NCI-H1092 (cell line): ENCODE measurements at regions not wholly inside any gene's neighbourhood (a gene's known extent, or its start where the extent isn't known, plus 50 kb on each side); places are given as distances from the start of the nearest gene placed in this dataset.
"Not testable (repeated sequence)": the region's sequence is repeated elsewhere in the genome, so short reads cannot be mapped to it uniquely, and the experiment has no call there.

Experiments used
- DNase-seq: peaks from one replicate; lab custom pipeline; 2025; lab: John Stamatoyannopoulos, UW

DNA sequence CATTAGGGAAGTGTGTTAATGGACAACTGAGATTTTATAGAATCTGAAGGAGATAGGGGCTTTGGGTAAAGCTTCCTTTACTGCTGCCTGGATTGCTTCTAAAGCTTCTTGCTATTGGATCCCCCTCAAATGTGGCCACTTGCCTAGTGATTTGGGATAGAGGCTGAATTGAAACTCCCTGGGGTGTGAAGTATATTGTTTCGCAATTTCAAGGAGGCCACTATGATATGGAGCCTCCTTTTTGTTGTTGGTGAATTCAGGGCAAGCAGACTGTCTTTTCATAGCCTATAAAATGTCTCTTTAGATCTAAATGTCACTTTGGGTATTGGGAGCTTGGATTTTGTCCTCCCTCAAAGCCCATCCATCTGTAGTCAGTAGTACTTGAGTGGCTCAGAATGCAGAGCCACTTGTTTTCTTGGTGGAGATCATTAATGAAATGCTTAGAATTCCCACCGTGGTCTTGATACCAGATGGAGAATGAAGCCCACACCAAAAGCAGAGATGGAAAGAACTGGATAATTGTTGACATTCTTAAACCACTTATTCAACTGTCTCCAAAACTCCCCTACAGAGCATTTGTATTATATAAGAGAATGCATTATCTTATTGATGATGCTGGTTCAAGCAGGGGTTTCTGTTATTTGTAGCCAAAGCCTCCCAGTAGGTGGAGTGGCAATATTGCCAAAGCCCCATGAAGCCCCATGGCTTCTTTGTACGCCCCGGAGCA, 144.3 kb upstream of the KCNE2 start:
- no peak for DNase-seq

DNA sequence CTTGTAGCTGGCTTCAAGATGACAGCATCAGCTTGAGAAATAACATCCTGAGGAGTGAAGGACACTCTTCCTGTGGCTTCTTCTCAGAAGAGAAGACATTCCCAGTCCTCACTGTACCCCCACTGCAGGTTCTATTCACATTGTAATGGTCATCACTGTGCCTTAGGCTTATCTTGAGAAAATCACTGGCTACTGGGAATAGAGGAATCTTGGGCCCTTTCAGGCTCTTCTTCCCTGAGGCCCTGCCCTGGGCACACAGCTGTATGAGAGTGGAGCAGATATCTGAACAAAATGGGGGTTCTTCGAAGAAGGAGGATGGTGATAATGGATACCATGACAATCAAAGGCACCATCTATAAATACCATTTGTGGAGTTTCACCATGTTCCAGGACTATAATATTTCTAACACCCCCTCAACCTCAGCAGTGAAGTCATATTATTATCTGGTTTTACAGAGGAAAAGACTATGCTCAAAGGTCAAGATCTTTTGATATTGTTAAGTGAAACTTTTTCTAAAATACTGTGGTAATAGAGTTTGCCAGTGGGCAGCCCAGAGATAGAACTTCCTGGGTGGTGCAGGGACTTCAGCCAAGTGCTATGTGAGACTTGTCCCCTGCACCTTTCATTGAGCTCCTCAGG, 143.1 kb upstream of the KCNE2 start:
- DNase-seq = no peak

DNA sequence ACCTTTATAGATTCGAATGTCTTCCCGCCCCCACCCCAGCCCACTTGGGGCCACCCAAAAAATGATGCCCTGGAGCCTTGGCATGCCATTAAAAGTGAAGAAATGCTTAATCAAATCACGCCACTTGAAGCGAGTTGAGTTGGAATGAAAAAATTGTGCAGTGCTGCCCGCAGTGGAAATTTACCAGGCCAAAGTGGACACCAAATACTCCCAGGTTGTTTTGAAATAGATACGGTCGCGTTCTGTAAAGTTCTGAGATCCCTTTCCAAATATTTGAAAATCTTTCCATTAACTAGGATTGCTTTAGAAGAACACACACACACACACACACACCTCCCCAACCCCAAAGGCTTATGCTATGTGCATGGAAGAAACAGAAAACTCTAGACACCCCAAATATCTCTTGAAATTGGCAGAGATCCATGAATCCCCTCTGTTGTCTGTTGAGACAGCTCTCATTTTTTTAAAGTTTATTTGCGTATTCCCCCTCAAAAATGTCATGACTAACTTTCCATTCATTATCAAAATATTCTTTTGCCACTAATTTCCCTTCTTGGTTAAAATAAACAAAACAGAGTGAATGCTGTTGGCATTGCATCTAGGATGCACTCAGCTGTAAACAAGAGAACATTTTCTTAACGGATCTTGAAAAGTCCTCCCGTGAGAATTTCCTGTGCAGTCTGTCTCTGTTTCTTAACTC, 142.3 kb upstream of the KCNE2 start:
- no peak for DNase-seq

GRCh38 chr21:34222031-34222335, 141.8 kb upstream of the KCNE2 start:
- no peak for DNase-seq

DNA sequence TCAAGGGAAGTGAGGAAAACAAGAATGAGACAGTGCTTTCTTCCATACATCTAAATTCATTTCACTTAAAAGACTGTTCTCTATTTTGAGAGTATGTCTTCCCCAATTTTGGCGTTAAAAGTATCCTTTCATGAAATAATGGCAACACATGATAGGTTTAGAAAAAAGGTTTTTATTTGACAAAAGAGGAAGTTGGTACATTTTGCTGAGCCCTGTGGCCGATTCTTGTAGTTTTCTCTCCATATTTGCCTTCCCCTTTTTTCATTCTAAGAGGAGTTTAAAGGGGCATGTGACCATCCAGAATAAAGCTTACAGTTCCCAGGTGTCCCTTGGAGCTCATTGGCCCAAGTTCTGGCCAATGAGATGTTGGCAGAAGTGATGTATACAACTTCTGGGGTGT, 140.4 kb upstream of the KCNE2 start:
- no peak for DNase-seq

DNA sequence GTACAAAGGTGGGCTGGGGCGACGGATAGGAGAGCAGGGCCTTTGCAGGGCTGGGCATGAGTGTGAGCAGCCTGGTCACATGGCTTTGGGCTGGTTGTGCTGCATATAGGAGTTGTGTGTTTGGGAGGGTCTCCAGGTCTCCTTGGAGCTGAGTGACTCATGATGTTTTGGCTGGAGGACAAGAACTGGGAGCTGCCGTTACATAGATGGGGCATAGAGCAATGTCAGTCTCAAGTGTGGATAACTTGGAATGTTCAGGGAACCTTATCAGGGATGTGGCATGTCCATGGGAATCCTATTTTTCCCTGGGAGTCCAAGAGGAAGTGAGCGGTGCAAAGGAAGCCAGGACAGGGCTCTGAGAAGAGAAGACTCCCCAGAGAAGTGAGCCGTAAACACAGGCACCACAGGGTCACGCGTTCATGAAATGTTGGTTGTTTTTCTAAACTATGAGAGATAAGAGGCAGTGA, 136.4 kb upstream of the KCNE2 start:
- no peak for DNase-seq

DNA sequence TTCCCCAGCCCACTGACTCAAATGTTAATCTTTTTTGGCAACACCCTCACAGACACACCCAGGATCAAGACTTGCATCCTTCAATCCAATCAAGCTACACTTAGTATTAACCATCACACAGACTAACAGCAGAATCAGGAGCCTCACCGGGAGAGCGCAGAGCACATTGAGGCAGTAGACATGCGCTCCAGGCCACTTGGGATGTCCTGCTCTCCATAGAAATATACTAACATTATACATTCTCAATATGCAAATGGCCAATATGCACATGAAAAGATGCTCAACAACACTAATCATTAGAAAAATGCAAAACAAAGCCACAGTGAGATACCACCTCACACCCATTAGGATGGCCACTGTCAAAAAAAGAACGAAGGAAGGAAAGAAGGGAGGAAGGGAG, 135.0 kb upstream of the KCNE2 start:
- DNase-seq = no peak

- no peak for DNase-seq
These were observed 134.5 kb upstream of the KCNE2 start for GRCh38 chr21:34229353-34229752.

DNA sequence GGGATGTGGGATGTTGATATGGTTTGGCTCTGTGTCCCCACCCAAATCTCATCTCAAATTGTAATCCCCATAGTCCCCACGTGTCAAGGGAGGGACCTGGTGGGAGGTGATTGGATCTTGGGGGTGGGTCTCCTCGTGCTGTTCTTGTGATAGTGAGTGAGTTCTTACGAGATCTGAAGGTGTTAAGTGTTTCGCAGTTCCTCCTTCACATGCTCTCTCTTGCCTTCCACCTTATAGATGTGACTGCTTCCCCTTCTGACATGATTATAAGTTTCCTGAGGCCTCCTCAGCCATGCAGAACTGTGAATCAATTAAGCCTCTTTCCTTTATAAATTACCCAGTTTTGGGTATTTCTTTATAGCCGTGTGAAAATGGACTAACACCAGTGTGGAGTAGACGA, 130.1 kb upstream of the KCNE2 start:
- not testable (repeated sequence) for DNase-seq

GRCh38 chr21:34235514-34235913, 128.3 kb upstream of the KCNE2 start:
- DNase-seq = no peak

DNA sequence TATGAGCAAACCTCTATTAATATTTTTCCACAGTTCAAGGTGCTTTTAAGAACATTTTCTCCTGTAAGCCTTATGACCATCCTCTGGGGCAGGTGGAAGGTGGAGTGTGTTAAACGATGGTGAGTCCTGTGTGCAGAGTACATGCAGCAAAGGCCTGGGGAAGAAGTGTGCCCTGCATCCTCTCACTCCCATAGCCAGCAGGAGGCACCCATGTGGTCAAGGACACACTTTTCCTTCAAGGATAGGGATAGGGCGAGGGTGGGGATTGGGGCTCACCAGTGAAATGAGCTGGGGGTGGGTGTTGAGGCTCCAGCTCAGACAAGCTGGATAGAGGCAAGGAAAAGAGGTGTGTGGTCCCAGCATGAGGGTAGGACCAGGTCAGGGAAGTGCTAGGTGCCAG, 120.8 kb upstream of the KCNE2 start:
- no peak for DNase-seq

DNA sequence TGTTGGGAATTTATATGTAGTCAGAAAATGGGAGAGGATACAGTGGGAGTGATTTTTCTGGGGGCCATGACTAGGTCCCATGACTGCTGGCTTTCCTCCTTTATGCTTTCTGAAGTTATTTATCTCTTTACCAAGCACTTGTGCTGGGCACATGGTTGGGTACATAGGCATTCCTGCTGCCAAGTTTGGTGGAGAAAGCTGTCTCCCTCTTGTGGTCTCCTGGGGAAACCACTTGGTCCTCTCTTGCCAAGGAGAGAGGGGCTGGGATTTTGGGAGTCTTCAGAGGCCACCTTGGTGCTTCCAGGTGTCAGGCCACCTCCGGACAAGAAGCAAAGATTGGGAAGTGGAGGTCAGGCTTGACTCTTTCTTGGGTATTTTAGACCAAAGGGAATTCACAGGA, 120.2 kb upstream of the KCNE2 start:
- DNase-seq = peak; percentile 33

- DNase-seq = no peak
These were observed 111.1 kb upstream of the KCNE2 start for GRCh38 chr21:34252751-34253150.

- DNase-seq = no peak
These were observed 108.7 kb upstream of the KCNE2 start for GRCh38 chr21:34255073-34255472.

DNA sequence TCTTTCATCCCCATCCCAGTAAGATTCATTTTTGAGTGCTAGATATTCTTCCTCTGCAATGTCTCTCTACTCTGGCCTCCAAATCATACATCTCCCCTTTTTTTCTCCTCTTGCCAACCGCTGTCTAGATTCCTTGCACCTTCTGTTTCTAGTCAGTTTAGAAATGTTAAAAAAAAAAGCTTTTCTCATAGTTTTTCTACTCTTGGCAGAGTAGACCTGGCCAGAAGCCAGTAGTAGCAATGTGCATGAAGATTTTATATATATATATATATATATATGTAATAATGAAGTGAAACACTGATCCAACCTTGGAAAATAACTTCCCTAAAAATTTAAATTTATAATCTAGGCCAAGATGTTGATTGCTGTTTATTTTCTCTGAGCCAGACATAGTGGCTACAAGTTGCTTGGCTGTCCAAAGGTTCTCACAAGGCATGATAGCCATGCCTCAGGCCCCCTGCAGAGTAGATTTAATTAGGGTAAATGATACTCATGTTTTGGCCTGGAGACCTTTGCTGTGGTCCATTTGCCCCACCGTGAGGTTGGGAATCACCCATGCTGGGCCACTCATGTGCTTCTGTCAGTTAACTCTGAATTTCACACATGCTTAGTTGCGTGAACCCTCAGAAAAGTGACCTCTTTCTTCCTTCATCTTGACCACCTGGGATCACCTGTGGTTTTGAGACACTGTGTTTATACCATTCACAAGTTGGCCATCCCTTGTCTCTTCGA, 103.4 kb upstream of the KCNE2 start:
- DNase-seq = no peak

- DNase-seq = no peak
These were observed 101.9 kb upstream of the KCNE2 start for GRCh38 chr21:34261841-34262468.

DNA sequence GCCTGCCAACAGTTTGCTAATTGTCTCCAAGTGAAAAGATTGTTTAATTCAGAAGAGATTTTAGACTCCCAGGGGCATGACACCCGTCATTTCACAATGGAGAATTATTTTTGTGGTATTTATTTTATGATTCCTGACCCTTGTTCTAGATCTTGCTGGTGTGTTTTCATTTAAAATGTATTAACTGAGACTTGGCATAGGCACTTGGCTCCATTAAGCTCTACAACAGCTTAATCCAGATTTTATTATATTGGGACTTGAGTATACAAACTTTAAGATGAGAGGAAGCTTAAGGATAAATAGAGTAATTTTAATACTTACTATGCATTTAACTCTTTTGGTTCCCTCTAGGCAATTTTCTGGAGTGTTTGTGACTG, 101.3 kb upstream of the KCNE2 start:
- no peak for DNase-seq

DNA sequence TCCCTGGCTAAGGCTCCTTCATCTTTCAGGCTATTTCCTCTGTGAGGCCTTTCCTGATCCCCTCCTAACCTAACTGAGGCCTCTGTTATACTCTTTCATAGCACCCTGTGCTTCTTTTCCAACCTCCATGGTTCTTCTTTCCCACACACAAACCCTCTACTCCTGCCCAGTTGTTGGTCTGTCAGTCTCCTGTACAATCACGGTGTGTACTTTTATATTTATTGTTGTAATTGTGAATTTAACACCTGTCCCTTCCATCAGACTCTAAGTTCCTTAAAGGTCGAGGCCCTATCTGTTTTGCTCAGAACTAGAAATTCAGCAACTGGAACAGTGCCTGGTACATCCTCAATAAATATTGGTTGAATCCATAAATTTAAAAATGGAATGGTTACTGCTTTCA, 100.2 kb upstream of the KCNE2 start:
- no peak for DNase-seq

GRCh38 chr21:34266351-34266750, 97.5 kb upstream of the KCNE2 start:
- no peak for DNase-seq

DNA sequence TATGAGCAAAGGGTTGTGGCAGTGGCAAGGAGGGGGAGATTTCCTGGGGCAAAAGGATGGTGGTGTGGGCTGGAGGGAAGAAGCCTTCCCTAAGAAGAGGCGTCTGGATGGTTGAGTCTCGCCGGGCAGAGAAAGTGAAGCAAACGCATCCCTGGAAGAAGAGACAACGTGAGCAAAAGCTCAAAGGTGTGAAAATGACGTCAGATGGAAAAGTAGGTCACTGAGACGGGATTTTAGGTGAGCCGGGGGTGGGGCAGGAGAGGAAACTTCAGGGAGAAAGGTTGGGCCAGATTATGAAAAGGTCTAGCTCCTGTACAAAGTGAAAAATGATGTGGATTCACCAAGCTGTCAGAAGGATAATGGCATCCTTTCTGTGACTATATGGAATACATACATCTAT, 95.3 kb upstream of the KCNE2 start:
- no peak for DNase-seq

GRCh38 chr21:34270411-34270810, 93.4 kb upstream of the KCNE2 start:
- DNase-seq = no peak

GRCh38 chr21:34271189-34271851, 92.5 kb upstream of the KCNE2 start:
- no peak for DNase-seq
